ENCODE measurements at regions not wholly inside any gene's neighbourhood (a gene's known extent, or its start where the extent isn't known, plus 50 kb on each side); places are given as distances from the start of the nearest gene placed in this dataset.

- DNase-seq (ENCODE audit: insufficient read length) = no peak
- FAIRE-seq = no peak
- TF ChIP-seq TAF1 (IDR thresholded peaks at IDR 0.05; ENCODE audit: borderline replicate concordance, low read depth, low read length) (no peak), POLR2A (IDR thresholded peaks at IDR 0.05; ENCODE audit: low read depth, low read length) (no peak), POLR2AphosphoS5 (IDR thresholded peaks at IDR 0.05; ENCODE audit: low read depth, low read length) (no peak)
Measured at GRCh38 chr10:117927871-117928270, 118.9 kb downstream of the RAB11FIP2 start.

- DNase-seq (ENCODE audit: insufficient read length) (no peak), FAIRE-seq (no peak)
- TF ChIP-seq POLR2AphosphoS5 (IDR thresholded peaks at IDR 0.05; ENCODE audit: low read depth, low read length) = no peak
- no peak for TF ChIP-seq POLR2A (IDR thresholded peaks at IDR 0.05; ENCODE audit: low read depth, low read length)
- TF ChIP-seq TAF1 (IDR thresholded peaks at IDR 0.05; ENCODE audit: borderline replicate concordance, low read depth, low read length) = no peak
Measured at GRCh38 chr10:117928281-117928680, 118.5 kb downstream of the RAB11FIP2 start.

- FAIRE-seq (no peak), DNase-seq (ENCODE audit: insufficient read length) (no peak)
Measured at GRCh38 chr10:117928741-117929140, 118.0 kb downstream of the RAB11FIP2 start.

DNA sequence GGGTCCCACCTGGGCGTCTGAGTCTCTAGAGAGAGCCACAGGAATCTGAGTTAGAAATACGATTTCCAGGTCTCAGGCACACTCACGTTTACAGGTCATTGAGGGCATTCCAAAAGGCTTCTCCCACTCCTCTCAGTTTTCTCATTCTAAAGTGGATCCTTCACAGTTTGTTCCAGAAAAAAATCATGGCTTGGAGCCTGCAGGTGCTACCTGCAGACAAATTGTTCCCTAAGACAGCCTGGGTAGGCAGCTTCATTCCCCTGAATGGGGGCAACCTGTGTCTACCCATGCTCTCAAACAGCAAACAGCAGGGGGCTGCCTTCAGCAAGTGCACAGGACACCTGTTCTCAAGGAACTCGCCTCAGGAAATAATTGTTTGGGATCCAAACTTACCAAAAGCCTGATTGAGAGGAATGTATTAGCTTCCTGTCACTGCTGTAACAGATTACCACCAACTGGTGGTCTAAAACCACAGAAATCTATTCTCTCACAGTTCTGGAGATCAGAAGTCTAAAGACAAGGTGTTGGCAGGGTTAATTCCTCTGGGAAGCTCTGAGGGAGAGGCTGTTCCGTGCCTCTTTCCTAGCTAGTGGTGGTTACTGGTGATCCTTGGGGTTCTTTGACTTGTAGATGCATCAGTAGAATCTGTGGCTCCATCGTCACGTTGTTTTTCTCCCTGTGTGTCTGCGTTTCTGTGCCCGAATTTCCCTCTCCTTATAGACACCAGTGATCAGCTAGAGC is 117.2 kb downstream of the RAB11FIP2 start:
- no peak for FAIRE-seq
- TF ChIP-seq POLR2A (IDR thresholded peaks at IDR 0.05; ENCODE audit: low read depth, low read length) (no peak), POLR2AphosphoS5 (IDR thresholded peaks at IDR 0.05; ENCODE audit: low read depth, low read length) (no peak), TAF1 (IDR thresholded peaks at IDR 0.05; ENCODE audit: borderline replicate concordance, low read depth, low read length) (no peak)
- DNase-seq (ENCODE audit: insufficient read length) = no peak

More at GRCh38 chr10:117928741-117929140, 118.0 kb downstream of the RAB11FIP2 start:
- TF ChIP-seq POLR2AphosphoS5 (IDR thresholded peaks at IDR 0.05; ENCODE audit: low read depth, low read length) (no peak), POLR2A (IDR thresholded peaks at IDR 0.05; ENCODE audit: low read depth, low read length) (no peak), TAF1 (IDR thresholded peaks at IDR 0.05; ENCODE audit: borderline replicate concordance, low read depth, low read length) (no peak)

- TF ChIP-seq TAF1 (IDR thresholded peaks at IDR 0.05; ENCODE audit: borderline replicate concordance, low read depth, low read length) (no peak), POLR2A (IDR thresholded peaks at IDR 0.05; ENCODE audit: low read depth, low read length) (no peak), POLR2AphosphoS5 (IDR thresholded peaks at IDR 0.05; ENCODE audit: low read depth, low read length) (no peak)
- no peak for FAIRE-seq
Measured at GRCh38 chr10:117931078-117931477, 115.7 kb downstream of the RAB11FIP2 start.

GRCh38 chr10:117933036-117933435 is 113.7 kb downstream of the RAB11FIP2 start:
- DNase-seq (ENCODE audit: insufficient read length) (no peak), FAIRE-seq (no peak)
- TF ChIP-seq TAF1 (IDR thresholded peaks at IDR 0.05; ENCODE audit: borderline replicate concordance, low read depth, low read length) (no peak), POLR2AphosphoS5 (IDR thresholded peaks at IDR 0.05; ENCODE audit: low read depth, low read length) (no peak), POLR2A (IDR thresholded peaks at IDR 0.05; ENCODE audit: low read depth, low read length) (no peak)

More at GRCh38 chr10:117931078-117931477, 115.7 kb downstream of the RAB11FIP2 start:
- no peak for DNase-seq (ENCODE audit: insufficient read length)

DNA sequence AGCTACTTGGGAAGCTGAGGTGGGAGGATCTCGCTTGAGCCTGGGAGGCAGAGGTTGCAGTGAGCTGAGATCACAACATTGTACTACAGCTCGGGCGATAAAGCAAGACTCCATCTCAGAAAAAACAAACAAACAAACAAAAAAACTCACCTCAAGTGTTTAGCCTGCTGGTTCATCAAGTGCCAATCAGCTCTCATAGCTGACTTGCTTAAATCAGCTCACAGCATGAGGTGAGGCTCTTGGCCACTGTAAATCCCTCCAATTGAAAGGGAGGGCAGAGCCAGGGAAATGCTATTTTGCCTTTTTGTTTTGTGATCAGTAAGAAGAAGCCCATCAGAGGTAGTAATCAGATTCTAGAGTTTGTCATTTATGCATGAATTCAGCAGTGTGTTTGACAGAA is 112.3 kb downstream of the RAB11FIP2 start:
- no peak for DNase-seq (ENCODE audit: insufficient read length)
- no peak for TF ChIP-seq POLR2A (IDR thresholded peaks at IDR 0.05; ENCODE audit: low read depth, low read length)
- TF ChIP-seq POLR2AphosphoS5 (IDR thresholded peaks at IDR 0.05; ENCODE audit: low read depth, low read length) = no peak
- no peak for FAIRE-seq

- TF ChIP-seq TAF1 (IDR thresholded peaks at IDR 0.05; ENCODE audit: borderline replicate concordance, low read depth, low read length) = no peak
- no peak for TF ChIP-seq POLR2AphosphoS5 (IDR thresholded peaks at IDR 0.05; ENCODE audit: low read depth, low read length)
- no peak for TF ChIP-seq POLR2A (IDR thresholded peaks at IDR 0.05; ENCODE audit: low read depth, low read length)
- FAIRE-seq = no peak
- no peak for DNase-seq (ENCODE audit: insufficient read length)
Measured at GRCh38 chr10:117936141-117936540, 110.6 kb downstream of the RAB11FIP2 start.

DNA sequence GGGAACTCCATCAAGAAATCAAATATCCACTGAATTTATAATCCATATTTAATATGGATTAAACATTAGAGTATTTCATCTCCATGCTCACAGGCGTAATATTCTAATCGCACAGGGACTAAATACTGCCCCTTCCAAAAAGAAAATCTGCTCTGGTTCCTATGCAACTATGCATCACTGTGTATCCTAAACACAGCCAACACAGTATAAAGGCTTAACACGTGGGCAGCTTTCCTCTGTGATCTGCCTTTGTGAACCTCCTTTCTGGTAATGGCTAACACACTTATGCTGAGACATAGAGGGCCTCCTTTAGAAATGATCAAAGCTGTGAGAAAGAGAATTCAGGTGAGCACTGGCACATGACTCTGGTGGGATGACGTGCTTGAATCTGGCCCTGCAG is 110.2 kb downstream of the RAB11FIP2 start:
- FAIRE-seq (no peak), DNase-seq (ENCODE audit: insufficient read length) (no peak)
- TF ChIP-seq POLR2A (IDR thresholded peaks at IDR 0.05; ENCODE audit: low read depth, low read length) (no peak), POLR2AphosphoS5 (IDR thresholded peaks at IDR 0.05; ENCODE audit: low read depth, low read length) (no peak), TAF1 (IDR thresholded peaks at IDR 0.05; ENCODE audit: borderline replicate concordance, low read depth, low read length) (no peak)

- DNase-seq (ENCODE audit: insufficient read length) = no peak
- FAIRE-seq = no peak
- TF ChIP-seq TAF1 (IDR thresholded peaks at IDR 0.05; ENCODE audit: borderline replicate concordance, low read depth, low read length) (no peak), POLR2AphosphoS5 (IDR thresholded peaks at IDR 0.05; ENCODE audit: low read depth, low read length) (no peak), POLR2A (IDR thresholded peaks at IDR 0.05; ENCODE audit: low read depth, low read length) (no peak)
Measured at GRCh38 chr10:117936976-117937375, 109.8 kb downstream of the RAB11FIP2 start.

DNA sequence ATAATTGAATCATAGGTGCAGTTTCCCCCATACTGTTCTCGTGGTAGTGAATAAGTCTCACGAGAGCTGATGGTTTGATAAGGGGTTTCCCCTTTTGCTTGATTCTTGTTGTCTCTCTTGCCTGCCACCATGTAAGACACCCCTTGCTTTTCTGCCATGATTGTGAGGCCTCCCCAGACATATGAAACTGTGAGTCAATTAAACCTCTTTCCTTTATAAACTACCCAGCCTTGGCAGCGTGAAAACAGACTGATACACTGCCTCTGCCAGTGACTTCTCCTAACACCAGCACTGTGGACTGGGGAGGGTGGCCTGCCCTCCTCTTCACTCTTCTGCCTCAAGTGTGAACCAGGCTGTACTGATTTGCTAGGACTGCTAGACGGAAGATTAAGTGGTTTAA is 108.6 kb downstream of the RAB11FIP2 start:
- FAIRE-seq (no peak), DNase-seq (ENCODE audit: insufficient read length) (no peak)
- TF ChIP-seq POLR2AphosphoS5 (IDR thresholded peaks at IDR 0.05; ENCODE audit: low read depth, low read length) = no peak
- TF ChIP-seq POLR2A (IDR thresholded peaks at IDR 0.05; ENCODE audit: low read depth, low read length) = no peak
- TF ChIP-seq TAF1 (IDR thresholded peaks at IDR 0.05; ENCODE audit: borderline replicate concordance, low read depth, low read length) = no peak

GRCh38 chr10:117942226-117942625 is 104.5 kb downstream of the RAB11FIP2 start:
- no peak for DNase-seq (ENCODE audit: insufficient read length)
- TF ChIP-seq POLR2A (IDR thresholded peaks at IDR 0.05; ENCODE audit: low read depth, low read length) = no peak
- TF ChIP-seq TAF1 (IDR thresholded peaks at IDR 0.05; ENCODE audit: borderline replicate concordance, low read depth, low read length) = no peak
- TF ChIP-seq POLR2AphosphoS5 (IDR thresholded peaks at IDR 0.05; ENCODE audit: low read depth, low read length) = no peak
- no peak for FAIRE-seq
